HG02938 (cell line): ENCODE measurements at regions not wholly inside any gene's neighbourhood (a gene's known extent, or its start where the extent isn't known, plus 50 kb on each side); places are given as distances from the start of the nearest gene placed in this dataset.

Experiments used
- ATAC-seq: cut with Tn5 transposase; IDR thresholded peaks from one replicate; pipeline ENCODE4 v1.9.1; 2021; ENCODE audit warnings: mild to moderate bottlenecking, moderate library complexity; ENCODE audit not compliant: unreplicated experiment

DNA sequence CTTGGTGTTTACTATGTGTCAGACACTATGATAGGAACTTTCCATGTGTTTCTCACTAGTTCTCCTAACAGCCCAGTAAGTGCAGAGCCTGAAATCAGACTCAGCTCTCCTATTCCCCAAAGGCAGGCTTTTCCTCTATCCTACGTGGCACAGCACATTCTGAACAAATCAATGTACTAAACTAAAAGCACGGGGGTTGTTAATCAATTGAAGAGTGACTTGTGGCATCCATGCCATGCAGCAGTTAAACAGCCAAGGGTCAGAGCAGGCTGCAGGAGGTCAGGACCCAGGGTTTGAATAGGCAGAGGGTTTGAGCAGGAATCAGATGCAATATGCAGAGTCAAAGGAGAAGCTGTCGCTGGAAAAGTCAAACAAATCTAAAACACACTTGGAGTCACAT is 289.7 kb upstream of the LDB2 start:
- no peak for ATAC-seq

DNA sequence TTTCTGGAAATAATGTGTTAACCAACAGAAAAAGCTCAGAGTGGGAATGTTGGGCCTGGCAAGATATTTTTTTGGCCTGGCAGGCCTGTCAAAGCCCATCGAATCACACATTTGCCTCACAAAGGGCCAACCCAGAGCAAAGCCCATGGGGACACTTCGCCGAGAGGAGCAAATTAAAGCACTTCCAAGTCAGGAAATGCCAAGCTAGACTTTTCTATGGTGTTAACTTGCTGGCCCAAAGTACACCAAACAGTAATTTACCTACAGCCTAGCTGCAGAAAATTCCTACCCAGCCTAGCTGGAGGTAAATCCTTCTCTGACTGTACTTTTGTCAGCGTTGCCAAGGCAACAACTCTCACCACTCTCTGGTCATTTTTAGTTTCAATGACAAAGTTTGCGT is 288.6 kb upstream of the LDB2 start:
- no peak for ATAC-seq

DNA sequence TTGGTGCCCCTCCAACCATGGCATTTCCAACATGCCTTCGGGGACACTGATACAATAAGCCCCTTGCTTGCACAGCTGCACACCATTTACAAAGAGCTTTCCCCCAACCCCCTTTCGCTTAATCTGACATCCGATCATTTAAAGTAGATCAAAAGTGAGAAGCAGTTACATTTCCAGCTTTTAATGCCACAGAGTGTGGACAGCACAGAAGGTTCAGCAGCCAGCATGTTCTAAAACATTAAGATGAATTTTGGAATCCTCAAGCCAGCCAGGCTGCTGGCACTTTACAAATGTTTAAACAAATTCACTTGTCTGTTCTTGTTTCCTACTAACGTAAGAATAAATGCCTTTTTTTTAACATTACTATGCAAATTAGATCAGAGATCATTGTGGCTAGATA is 284.4 kb upstream of the LDB2 start:
- no peak for ATAC-seq

DNA sequence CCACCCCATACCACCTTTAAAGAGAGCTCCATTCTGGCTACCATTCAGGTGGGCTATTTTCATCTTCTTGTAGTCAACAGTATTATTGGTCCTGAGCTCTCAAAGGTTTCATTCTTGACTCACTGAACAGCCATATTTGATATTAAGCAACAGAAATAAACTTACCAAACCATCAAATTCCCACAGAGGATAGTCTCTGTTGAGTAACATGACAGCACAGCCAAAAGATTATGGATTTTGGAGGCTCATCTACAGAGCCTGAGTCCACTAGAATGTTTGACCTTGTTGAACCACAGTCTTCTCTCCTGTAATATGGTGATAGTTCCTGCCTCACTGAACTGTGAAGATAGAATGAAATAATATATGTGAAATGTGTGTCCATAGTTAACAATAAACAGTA is 276.3 kb upstream of the LDB2 start:
- ATAC-seq, result no peak

DNA sequence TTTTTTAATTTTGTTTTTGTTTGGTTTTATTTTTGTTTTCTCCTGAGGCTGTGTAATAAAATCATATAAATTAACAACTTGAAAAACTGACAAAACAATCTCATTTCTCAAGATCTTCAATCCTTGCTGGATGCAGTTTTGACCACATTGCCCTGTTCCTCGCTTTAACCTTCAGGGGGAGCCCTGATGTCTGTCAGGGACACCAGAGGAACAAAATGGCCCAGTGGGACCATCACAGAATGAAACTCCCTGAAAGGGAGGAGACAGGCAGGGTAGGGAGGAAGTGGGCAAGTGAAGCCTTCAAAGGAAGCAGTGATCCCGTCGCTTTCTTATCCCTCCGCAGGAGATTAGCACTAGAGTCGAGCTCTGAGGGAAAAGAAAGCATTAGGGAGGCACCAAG is 274.9 kb upstream of the LDB2 start:
- ATAC-seq, result no peak

DNA sequence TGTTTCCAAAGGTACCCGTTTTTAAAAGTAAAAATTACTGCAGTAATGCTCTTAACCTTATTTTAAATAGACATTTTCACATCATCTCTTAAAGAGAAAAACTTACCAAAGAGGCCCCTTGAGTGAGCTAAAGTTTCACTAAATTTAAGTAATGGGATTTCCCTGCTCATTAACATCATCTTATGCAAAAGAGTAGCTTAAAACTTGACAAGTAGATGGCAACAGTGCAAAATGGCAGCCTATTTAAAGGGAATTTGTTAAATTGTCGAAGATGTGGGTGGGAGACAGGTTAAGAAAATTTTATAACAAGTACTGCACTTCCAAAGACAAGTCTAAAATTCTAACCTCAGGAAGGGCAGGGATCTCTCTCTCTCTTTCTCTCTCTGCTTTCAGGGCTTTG is 271.7 kb upstream of the LDB2 start:
- no peak for ATAC-seq

DNA sequence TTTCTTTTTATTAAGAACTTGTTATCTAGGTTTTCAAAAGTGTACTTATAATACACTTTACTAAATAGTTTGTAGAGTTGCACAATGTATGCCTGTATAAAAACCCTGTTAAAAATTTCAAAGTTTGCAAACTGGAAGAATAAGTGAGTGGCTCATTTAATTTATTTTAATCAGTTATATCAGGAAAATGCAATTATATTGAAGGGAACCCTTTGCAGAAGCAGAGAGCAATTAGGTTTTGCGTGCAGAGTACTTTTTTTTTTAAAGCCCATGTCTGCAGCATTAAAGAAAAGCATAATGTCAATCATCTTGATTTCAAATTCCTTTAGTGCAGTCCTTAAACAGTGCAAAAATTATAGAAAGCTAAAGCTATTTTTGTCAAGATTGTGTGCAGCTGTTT is 271.3 kb upstream of the LDB2 start:
- ATAC-seq, result no peak

DNA sequence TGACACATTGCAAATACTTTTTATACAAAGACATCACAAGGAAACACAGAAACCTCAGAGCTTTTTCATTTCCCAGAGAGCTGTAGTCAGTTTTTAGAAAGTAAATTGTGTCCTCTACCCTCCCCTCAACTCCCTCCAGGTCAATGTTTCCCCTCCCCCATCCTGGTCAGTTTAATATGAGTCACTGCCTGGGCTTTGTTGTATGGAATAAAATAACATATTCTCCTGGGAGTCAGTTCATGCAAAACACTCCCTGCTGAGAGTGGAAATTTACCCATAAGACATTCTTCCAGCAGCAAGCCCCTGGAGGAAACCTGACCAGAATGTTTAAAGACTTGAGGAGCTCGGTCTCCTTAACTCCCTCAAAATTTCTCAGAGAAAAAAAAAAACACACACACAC is 270.1 kb upstream of the LDB2 start:
- ATAC-seq, result no peak

DNA sequence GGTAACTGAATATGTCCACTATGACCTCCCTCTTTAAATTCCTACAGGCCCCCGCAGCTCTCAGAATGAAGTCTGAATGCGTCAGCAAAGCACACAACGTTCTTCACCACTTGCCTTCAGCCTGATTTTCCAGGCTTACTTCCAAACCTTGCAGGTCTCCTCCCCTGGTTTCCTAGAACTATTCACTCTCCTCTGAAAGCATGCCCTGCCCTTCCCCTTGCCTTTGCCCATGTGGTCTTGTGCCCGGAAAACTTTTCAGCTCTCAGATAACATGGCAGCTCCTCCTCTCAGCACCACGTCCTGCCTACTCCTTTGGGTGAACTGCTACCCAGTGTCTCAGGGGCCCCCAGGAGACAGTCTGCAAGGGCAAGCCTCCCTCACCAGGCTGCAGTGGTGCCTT is 268.5 kb upstream of the LDB2 start:
- no peak for ATAC-seq

DNA sequence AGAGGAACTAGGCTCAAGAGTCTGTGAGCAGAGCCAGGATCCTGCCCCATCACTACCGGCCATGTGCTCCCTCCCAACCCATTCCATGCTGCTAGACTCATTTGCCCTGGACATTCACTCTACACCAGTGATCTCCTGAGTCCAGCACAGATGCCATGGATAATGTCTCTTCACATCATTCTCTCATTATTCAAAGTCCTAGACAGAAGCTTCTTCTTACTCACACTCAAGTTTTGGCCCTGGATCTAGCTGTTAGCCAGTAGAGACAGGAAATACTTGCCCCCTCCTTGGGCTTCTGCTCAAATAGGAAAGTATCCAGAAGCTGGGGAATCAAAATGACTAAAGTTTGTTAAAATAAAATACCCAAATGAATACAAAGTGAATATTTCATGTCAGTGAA is 266.8 kb upstream of the LDB2 start:
- ATAC-seq, result no peak

DNA sequence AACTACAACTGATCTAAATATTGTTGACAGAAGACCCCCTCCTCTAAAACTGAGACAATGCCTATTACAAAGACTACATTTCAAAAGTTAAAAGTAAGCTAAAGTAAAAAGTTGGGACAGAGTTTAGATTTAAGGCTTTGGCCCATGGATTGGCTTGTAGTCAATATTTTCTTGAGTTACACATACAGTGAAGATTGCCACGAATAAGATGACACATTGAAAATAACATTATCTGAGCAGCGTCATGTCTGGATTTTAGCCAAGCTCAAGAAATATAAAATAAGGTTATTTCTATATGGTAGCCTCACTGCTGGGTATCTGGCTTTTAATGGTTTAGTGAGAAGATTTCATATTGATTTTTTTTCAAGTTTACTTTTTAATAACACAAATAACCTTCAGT is 266.2 kb upstream of the LDB2 start:
- no peak for ATAC-seq

DNA sequence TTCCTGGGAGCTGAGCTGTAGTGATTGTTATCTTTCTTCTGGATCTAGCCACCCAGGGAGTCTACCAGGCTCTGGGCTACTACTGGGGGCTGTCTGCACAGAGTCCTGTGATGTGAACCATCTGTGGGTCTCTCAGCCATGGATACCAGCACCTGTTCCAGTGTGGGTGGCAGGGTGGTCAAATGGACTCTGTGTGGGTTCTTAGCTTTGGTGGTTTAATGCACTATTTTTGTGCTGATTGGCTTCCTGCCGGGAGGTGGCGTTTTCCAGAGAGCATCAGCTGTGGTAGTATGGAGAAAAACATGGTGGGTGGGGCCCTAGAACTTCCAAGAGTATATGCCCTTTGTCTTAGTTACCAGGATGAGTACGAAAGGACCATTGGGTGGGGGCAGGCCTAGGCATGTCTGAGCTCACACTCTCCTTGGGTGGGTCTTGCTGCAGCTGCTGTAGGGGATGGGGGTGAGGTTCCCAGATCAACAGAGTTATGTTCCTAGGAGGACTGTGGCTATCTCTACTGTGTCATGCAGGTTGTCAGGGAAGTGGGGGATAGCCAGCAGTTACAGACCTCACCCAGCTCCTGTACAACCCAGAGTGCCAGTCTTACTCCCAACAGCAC is 264.8 kb upstream of the LDB2 start:
- no peak for ATAC-seq

DNA sequence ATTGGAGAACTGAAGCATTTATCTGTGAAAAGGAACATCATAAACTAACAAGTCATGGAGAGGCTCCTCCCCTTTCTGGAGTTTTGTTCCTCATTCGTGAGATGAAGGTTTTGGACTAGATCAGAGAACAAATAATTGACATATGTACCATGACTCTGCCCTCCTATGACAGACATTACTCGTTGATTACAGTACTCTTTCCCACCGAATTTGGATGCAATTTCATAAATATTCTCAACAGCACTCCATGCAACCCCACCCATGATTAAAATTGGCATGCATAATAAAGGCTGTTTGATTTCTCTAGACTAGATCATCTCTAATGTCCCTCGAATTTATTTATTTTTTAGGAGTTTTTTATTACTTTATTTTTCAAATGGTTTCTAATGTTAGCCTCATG is 258.9 kb upstream of the LDB2 start:
- no peak for ATAC-seq

DNA sequence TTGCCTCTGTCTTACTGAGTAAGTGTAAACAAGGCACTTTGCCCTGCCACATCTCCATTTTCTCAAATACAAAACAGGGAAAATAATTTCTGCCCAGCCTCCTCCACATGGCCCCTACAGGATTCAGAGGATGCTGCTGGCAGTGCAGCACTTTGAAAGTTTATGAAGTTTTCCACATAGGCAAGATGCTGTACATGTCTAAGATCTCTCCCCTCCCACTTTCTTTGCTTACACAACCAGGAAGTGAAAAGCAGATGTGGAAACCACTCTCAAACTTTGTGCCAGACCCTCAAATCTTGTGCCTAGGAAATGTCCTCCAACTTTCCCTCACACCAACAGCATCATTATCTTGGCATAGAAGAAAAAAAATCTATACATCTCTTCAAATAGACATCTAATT is 257.0 kb upstream of the LDB2 start:
- no peak for ATAC-seq

DNA sequence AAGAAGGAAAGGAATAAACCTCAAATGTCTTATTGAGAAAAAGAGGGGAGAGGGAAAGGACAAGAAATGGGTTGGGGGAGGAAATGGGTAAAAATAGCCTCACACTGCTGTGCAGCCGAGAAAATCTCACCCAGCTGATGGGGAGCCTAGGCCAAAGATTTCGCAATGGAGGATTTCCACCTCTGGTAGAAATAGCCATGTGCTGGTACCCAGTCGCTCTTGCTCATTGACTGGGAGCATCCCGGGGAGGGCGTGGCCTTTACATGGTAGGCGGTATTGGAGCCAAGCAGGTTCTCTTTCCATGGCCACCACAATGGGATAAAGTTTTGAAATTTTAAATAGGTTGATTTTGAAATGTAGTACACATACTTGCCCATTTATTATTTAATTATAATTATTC is 255.1 kb upstream of the LDB2 start:
- ATAC-seq, result no peak

DNA sequence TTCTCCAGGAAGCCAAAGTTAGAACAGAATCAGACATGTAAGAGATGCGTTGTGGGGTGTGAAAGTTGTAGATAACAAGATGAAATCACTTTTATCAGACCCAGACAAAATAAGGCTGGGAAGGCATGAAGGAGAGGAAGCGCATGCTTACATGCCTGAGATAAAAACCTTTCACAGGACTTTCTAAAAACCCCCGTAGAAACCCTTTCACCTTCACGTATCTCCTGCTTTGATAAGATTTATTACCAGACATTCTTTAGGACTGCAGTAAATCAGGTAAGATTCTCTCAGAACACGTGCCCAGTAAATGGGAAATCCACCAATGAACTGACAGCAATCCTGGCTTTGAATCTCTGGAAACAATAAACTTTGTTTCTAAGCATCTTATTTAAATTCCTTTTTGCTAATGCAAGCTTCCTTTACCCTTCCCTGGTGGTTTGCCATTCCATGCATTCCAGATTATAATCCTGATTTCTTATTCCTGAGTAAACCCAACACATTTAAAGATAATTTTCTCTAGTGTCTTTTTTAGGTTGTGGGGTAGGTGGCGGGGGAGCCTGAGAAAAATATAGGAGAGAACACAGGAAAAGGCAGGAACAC is 254.6 kb upstream of the LDB2 start:
- no peak for ATAC-seq

DNA sequence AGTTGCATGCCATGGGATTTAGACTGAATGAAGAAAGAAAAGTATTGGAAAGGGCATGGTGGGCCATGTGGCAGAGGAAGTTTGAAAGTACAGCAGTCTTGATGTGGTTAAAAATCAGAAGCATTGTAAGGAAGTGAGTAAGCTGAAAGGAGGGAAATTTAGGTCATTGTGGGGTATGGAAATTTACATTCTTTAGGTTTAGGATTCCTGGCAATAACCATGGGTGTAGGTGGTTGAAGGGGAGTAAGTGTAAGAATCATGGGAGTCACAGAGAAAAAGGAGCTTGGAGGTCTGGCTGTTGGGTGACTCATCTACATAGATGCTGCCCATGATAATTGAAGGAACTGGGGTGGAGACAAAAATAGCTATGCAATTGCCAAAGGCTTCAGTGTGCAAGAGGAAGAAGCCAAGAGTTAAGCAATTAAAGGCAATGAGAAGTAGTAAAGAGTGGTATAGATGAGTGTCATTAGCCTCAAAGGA is 243.8 kb upstream of the LDB2 start:
- ATAC-seq, result no peak

DNA sequence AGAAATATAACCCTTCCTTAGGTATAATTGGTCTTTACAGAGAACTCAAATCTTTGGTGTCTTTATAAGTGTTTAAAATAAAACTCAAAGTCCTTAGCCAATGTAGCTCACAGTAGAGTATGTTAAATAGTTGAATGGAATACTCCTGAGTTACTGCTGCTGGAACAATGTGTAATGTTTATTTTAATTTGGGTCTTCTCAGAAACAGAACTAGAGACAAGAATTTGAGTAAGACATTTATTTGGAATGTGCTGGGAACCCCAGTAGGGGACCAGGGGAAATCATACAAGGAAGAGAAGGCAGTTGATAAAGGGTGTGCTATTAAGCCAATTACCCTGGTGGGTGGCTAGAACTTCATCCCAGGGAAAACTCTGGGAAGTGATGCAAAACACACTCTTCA is 240.4 kb upstream of the LDB2 start:
- ATAC-seq, result no peak

DNA sequence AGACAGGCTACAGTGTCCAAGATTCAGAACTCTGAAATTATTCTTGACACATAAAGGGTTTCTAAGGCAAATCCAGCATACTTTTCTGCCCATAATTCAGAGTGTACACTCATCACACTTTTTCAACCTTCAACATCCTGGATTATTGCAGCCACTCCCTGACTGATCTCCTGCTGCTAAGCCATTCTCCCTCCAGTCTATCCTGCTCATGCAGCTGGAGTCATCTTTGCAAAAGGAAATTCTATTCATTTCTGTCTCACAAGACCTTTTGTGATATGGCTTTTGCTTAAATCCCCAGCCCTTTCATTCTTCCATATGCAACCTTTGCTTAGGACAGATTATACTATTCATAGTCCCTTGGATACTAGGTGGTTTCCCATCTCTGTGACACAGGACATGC is 236.1 kb upstream of the LDB2 start:
- ATAC-seq, result no peak

DNA sequence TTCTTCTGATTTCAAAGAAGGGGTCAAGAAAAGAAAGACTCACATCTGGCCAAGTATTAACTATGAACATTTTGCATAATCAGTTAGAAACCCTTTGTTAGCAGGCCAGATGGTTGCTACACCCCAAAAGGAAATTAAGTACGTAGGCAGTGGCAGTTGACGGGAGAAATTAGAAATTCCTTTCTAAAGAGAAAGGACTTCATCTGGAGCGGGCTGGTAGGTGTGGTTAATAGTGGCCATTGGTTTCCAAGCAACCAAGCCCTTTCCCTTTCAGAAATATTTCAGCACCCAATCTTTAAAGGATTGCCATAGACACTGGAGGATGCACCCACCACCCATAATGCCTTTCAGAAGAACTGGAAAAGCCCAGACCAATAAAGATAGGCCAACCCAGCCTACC is 235.7 kb upstream of the LDB2 start:
- ATAC-seq, result no peak

DNA sequence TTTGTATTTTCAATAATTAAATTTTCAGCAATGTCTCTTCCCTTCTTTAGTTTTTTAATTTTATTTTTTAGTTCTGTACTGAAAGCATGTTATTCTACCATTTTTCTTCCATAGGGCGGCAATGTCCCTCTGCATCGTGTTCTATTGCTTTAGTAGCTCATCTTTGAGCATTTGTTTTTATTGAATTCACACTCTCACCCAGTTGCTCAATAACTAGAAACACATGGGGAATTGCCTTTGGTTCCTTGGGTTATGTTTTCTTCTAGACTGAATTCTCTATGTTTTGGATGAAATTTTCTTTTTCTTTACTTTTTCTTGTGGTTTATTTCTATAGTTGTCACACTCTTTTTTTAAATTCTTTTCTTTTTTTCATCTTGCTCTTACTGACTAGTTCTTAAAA is 233.8 kb upstream of the LDB2 start:
- no peak for ATAC-seq

DNA sequence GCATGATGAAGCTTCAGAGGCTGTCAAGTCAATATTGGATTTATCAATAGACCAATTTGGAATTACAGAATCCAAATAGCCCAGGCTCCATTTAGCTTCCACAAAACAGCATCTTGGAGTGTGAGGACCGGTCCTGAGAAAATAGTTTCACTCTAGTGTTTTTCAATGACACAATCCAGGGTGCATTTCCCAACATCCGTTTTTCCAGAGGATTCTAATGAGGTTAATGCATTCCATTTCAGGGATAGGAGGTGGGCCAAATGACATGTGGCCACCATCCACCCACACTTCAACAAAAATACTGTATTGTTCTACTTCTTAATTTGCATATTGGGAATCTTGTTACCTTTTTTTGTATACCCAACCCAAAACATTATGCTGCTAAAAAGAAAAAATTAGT is 229.8 kb upstream of the LDB2 start:
- ATAC-seq, result no peak

DNA sequence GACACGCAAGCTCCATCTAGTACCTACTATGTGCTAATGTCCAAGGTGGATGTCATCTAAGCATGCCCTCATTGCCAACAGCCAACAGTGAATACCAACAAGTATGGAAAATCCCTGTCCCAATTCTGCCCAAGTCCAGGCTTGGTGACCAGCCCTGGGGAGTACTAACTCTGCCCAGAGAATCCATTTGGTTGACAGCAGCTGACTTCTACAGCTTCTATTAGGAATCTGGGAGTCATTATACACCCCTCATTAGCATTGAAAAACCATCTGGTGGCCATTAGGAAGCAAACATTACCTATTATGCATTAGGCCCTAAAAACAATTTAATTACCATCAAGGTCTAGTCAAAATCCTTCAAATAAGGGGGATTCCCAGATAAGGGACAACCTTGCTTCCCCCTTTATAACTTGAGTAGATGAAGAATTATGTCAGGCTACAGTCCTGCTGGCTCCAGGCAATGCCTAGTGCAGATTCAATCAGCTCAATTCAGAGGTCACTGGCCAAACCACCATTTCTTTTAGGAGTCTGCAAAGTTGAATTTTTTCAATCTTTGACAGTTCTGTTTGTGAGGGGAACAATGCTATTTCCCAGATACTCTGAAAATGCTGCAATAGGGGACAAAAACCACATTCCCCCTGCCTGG is 228.0 kb upstream of the LDB2 start:
- no peak for ATAC-seq
